Smooth muscle cell (in vitro differentiated cells): ENCODE measurements at regions not wholly inside any gene's neighbourhood (a gene's known extent, or its start where the extent isn't known, plus 50 kb on each side); places are given as distances from the start of the nearest gene placed in this dataset.
A peak's percentile ranks its signal among the peaks of the same experiment; 100 is the strongest.

Source experiments
- DNase-seq: peaks from one replicate; lab custom pipeline; 2025; ENCODE audit not compliant: unreplicated experiment; lab: John Stamatoyannopoulos, UW
- H2AFZ ChIP-seq: fragments of 200-600 bp; sonication (generic); 2 replicates; pipeline ENCODE4 v1.6.0; 2016; ENCODE audit warnings: antibody characterized with exemption, low read depth, mild to moderate bottlenecking
- H3F3A ChIP-seq: fragments of 200-600 bp; sonication (generic); 2 replicates; pipeline ENCODE4 v1.6.0; 2017; ENCODE audit warnings: antibody characterized with exemption, low read depth
- H3K27ac ChIP-seq: fragments of 200-600 bp; sonication (generic); 2 replicates; pipeline ENCODE4 v1.5.1; 2016; ENCODE audit warnings: low read depth, mild to moderate bottlenecking
- H3K27me3 ChIP-seq: fragments of 200-600 bp; sonication (generic); 2 replicates; pipeline ENCODE4 v1.6.1; 2016; ENCODE audit warnings: low read depth, mild to moderate bottlenecking
- H3K36me3 ChIP-seq: fragments of 200-600 bp; sonication (generic); 2 replicates; pipeline ENCODE4 v1.5.1; 2016; ENCODE audit warnings: low read depth
- H3K4me1 ChIP-seq: fragments of 200-600 bp; sonication (generic); 2 replicates; pipeline ENCODE4 v1.5.1; 2016; ENCODE audit warnings: low read depth
- H3K4me2 ChIP-seq: fragments of 200-600 bp; sonication (generic); 2 replicates; pipeline ENCODE4 v1.6.0; 2016; ENCODE audit warnings: mild to moderate bottlenecking
- H3K4me3 ChIP-seq: fragments of 200-600 bp; sonication (generic); 2 replicates; pipeline ENCODE4 v1.5.1; 2016; ENCODE audit warnings: mild to moderate bottlenecking
- H3K79me2 ChIP-seq: fragments of 200-600 bp; sonication (generic); 2 replicates; pipeline ENCODE4 v1.6.0; 2016; ENCODE audit warnings: low read depth, mild to moderate bottlenecking
- H3K9ac ChIP-seq: fragments of 200-600 bp; sonication (generic); 2 replicates; pipeline ENCODE4 v1.6.0; 2016; ENCODE audit warnings: low read depth
- H3K9me3 ChIP-seq: fragments of 200-600 bp; sonication (generic); replicated peaks from 2 replicates; pipeline ENCODE4 v1.5.1; 2016; ENCODE audit warnings: low read depth
- H4K20me1 ChIP-seq: fragments of 200-600 bp; sonication (generic); 2 replicates; pipeline ENCODE4 v1.6.0; 2016; ENCODE audit warnings: low read depth
- WGBS: methylation state at CpG from one replicate; pipeline ENCODE4 v1.1.7; 2016; ENCODE audit warnings: low lambda C conversion rate; 5-methylcytosine and 5-hydroxymethylcytosine counted together
- TF ChIP-seq, protein P1 (sequence below): fragments of 200-600 bp; sonication (generic); IDR thresholded peaks from 2 replicates; pipeline ENCODE4 v1.5.1; 2017; ENCODE audit warnings: borderline replicate concordance, mild to moderate bottlenecking, antibody characterized with exemption; ENCODE audit not compliant: insufficient read depth, poor library complexity, severe bottlenecking

DNA sequence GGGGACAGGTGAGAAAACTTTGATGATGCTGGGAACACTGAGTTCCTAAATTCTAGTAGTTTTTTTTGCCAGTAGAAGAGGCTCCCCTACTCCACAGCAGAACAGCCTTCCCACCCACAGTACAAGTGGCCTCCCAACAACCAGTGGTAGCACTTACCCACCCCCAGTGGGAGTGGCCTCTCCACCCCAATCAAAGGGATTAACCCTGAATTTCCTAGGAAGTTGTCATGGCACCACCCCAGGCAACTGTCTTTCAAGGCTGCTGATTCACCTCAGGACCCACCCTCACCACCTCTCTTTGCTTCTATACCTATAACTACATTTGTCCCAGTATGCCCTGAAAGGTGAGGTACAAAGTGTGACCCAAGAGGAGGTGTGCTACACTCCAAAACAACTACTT is 81.4 kb upstream of the PRDX6 start:
- peaks cover 13% of the 10 kb centered on the region for H3K4me1 ChIP-seq
- DNase-seq = no peak
- H3K4me2 ChIP-seq = no peak overlapping the region
- H3K79me2 ChIP-seq = no peaks in the 10 kb centered on the region
- no peak overlapping the region for H3K27ac ChIP-seq
- H3K27me3 ChIP-seq = no peaks in the 10 kb centered on the region
- no peaks in the 10 kb centered on the region for H4K20me1 ChIP-seq
- H3K4me3 ChIP-seq = no peak overlapping the region
- no peak overlapping the region for H3K9ac ChIP-seq
- no peak overlapping the region for H2AFZ ChIP-seq
- TF ChIP-seq, protein P1, sequence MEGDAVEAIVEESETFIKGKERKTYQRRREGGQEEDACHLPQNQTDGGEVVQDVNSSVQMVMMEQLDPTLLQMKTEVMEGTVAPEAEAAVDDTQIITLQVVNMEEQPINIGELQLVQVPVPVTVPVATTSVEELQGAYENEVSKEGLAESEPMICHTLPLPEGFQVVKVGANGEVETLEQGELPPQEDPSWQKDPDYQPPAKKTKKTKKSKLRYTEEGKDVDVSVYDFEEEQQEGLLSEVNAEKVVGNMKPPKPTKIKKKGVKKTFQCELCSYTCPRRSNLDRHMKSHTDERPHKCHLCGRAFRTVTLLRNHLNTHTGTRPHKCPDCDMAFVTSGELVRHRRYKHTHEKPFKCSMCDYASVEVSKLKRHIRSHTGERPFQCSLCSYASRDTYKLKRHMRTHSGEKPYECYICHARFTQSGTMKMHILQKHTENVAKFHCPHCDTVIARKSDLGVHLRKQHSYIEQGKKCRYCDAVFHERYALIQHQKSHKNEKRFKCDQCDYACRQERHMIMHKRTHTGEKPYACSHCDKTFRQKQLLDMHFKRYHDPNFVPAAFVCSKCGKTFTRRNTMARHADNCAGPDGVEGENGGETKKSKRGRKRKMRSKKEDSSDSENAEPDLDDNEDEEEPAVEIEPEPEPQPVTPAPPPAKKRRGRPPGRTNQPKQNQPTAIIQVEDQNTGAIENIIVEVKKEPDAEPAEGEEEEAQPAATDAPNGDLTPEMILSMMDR = no peak
- H3F3A ChIP-seq = peaks cover 22% of the 10 kb centered on the region
- H3K36me3 ChIP-seq = no peaks in the 10 kb centered on the region
- no peaks in the 10 kb centered on the region for H3K9me3 ChIP-seq

DNA sequence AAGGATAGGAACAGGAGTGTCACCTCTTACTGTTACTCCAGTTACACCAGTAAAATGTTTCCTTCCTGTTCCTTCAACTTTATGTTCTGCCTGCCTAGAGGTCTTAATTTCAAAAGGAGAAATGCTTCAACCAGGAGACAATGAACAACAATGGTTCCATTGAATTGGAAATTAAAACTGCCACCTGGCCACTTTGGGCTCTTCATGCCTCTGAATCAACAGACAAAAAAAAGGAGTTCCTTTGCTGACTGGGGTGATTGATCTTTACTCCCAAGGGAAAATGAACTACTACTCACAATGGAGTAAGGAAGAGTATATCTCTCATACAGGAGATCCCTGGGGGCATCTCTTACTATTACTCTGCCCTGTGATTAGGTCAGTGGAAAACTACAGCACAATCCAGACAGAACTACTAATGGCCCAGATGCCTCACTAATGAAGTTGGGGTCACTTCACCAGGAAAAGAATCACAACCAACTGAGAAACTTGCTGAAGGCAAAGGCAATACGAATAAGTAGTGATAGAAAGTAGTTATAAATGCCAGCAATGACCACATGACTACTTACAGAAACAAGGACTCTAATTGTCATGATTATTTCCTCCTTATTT is 76.6 kb upstream of the PRDX6 start:
- Histone ChIP-seq H3K36me3 (no peaks in the 10 kb centered on the region), H3K4me3 (no peak overlapping the region), H3K79me2 (no peaks in the 10 kb centered on the region), H4K20me1 (no peaks in the 10 kb centered on the region), H3K4me2 (no peak overlapping the region), H3K27ac (no peak overlapping the region), H3K9me3 (no peaks in the 10 kb centered on the region), H3K9ac (no peak overlapping the region), H3K27me3 (no peaks in the 10 kb centered on the region), H2AFZ (no peak overlapping the region), H3F3A (no peaks in the 10 kb centered on the region), H3K4me1 (no peaks in the 10 kb centered on the region)
- no peak for DNase-seq
- TF ChIP-seq, protein P1 = no peak
- WGBS = 82% methylated on average over 1 of the region's 1 CpG

GRCh38 chr1:173403996-173404395 is 73.1 kb upstream of the PRDX6 start:
- Histone ChIP-seq H3K27ac (no peak overlapping the region), H3K4me3 (no peak overlapping the region), H3F3A (no peaks in the 10 kb centered on the region), H3K9ac (no peak overlapping the region), H3K4me2 (no peak overlapping the region), H3K79me2 (no peaks in the 10 kb centered on the region), H3K9me3 (no peaks in the 10 kb centered on the region), H3K27me3 (no peaks in the 10 kb centered on the region), H3K36me3 (no peaks in the 10 kb centered on the region), H3K4me1 (no peaks in the 10 kb centered on the region), H4K20me1 (no peaks in the 10 kb centered on the region), H2AFZ (no peak overlapping the region)
- DNase-seq = no peak
- TF ChIP-seq, protein P1 = no peak
- 61% methylated on average over 3 of the region's 3 CpGs for WGBS

DNA sequence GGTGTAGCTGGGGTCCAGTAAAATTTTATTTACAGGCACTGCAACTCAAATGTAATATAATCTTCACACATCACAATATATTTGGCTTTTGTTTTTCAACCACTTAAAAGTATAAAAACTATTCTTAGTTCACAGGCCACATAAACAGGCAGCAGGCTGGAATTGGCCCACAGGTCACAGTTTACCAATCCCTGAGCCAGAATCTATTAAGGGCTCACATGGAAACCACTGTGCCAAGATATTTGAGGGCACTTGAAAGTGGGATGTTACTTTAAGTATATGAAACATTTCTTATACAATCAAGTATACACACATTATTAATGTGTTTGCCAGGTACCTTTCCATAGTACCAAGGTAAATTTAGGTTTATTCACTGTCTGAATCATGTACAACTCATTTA is 71.9 kb upstream of the PRDX6 start:
- no peaks in the 10 kb centered on the region for H3K9me3 ChIP-seq
- H2AFZ ChIP-seq = no peak overlapping the region
- H3K27me3 ChIP-seq = no peaks in the 10 kb centered on the region
- H3K27ac ChIP-seq = peak overlapping the region; percentile 5
- no peaks in the 10 kb centered on the region for H3K4me1 ChIP-seq
- DNase-seq = no peak
- no peaks in the 10 kb centered on the region for H3F3A ChIP-seq
- no peak overlapping the region for H3K4me2 ChIP-seq
- no peak overlapping the region for H3K4me3 ChIP-seq
- no peaks in the 10 kb centered on the region for H4K20me1 ChIP-seq
- no peak overlapping the region for H3K9ac ChIP-seq
- TF ChIP-seq, protein P1 = no peak
- H3K36me3 ChIP-seq = no peaks in the 10 kb centered on the region
- H3K79me2 ChIP-seq = no peaks in the 10 kb centered on the region
